ENCODE measurements at regions not wholly inside any gene's neighbourhood (a gene's known extent, or its start where the extent isn't known, plus 50 kb on each side); places are given as distances from the start of the nearest gene placed in this dataset.
"Not testable (repeated sequence)": the region's sequence is repeated elsewhere in the genome, so short reads cannot be mapped to it uniquely, and the experiment has no call there.

DNA sequence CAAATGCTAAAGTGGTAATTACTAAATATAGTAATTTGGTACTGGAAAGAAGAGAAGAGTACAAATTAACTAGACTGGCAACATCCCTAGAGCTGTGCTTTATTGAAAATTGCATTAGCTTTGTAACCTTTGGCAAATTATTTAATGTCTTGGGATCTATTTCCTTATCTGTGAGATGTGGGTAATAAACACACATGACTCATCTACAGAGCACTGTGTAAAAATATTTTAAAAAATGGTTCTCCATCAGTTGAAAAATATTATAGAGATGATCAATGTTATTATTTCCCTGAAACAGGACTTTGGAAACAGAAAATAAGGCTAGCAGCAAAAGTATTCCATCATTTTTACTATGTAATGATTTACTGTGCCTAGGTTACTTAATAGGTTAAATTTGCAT is 1698.8 kb upstream of the CDH9 start:
- intact Hi-C loops (cut with micrococcal nuclease): no loop called here

- intact Hi-C loops (cut with micrococcal nuclease): no loop called here
These were observed 1696.0 kb upstream of the CDH9 start for GRCh38 chr5:28734396-28734795.

DNA sequence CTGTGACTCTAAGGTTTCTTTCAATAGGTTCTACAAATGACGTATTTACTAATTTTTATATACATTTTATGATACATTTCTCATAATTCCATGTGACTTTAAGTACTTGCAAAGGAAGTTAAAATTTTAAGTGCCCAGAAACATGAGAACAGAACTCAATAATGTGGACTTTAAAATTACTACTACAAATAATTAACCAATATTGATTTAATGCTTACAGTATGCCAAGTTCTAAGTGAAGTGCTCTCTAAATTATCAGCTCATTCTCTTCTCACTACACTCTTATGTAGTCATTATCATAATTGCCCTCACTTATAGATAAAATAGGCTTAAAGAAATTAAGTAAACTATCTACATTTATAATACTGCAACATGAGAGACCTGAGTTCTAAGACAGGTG is 1690.7 kb upstream of the CDH9 start:
- intact Hi-C loops (cut with micrococcal nuclease): no loop called here

GRCh38 chr5:28726815-28727214 is 1688.4 kb upstream of the CDH9 start:
- intact Hi-C loops (cut with micrococcal nuclease): no loop called here

DNA sequence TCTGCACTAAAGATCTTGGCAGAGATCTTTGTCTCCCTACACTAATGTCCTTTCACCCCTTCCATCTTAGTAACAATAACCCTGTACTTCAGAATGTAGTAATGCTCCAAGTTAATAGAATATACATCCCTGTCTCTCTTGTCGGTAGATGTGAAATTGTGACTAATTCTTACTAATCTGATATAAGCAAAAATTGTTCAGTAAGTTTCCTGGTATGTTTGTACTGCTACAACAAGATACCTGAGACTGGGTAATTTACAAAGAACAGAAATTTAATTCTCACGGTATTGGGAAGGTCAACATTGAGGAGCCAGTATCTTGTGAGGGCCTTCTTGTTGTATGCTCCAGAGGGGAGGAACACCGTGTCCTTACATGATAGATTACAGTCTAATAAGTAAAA is 1686.6 kb upstream of the CDH9 start:
- intact Hi-C loops (cut with micrococcal nuclease): no loop called here

DNA sequence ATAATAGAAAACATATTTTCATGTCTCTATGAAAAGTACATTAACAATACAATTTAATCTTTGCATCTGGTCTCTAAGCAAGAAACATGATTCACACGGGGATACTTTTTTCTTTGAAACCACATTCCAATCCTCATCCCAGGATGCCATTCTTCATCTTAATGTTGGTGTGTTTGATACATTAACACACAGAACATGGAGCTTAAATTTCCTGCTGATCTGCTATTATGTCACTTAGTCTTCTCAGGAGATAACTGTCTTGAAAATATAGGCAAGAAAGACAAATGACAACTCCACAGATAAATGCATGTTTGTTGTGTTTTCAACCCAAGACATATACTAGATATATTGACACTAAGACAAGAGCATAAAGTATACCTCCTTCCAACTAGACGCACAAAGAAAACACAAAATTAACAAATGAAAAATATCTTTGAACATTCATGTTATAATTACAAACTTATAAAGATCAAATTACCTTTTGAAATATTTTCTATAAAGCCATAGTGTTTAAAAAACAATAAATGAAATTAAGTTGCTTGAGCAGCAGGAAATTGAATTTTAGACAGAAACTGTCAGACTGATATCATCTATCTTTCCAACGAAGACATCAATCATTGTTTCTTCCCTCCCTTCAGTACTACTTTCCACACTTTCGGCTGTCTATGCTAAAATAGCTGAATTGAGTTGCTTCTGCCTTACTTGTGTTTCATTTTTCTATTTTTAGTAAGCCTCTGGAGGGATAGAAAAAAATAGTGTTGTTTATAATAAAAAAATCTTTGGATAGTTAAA is 1676.7 kb upstream of the CDH9 start:
- intact Hi-C loops (cut with micrococcal nuclease): no loop called here

- intact Hi-C loops (cut with micrococcal nuclease): no loop called here
These were observed 1672.0 kb upstream of the CDH9 start for GRCh38 chr5:28710360-28710759.

DNA sequence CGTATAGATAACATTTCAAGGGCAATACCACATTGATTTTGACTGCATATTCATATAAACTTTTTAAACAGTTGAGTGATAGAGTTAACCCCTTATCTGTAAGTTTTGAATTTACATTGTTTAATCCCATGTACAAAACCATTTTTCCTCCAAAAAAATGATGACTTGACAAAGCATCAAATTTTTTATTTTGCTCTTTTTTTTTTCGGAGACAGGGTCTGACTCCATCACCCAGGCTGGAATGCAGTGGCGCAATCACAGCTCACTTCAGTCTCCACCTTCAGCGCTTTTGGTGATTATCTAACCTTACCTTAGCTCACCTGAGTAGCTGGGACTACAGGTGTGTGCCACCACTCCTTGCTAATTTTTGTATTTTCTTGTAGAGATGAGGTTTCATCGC is 1670.1 kb upstream of the CDH9 start:
- intact Hi-C loops (cut with micrococcal nuclease): no loop called here

DNA sequence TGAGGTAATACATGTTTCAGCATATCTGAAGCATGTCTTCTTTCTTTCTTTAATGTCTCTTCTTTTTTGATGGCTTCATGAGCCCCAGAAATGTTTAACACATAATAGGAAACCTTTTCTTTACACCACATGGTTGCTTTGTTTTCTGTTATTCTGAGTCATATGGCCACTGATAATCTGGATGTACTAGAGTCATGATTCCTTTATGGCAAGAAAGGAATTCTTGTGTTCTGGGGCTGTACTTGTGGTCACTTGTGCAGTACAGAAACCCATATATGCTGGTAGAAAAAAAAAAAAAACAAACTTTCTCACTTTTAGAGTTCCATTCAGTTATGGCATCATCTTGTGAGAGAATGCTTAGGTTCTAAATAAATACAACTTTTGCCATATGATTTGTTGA is 1669.3 kb upstream of the CDH9 start:
- intact Hi-C loops (cut with micrococcal nuclease): no loop called here

GRCh38 chr5:28703651-28704260 is 1665.4 kb upstream of the CDH9 start:
- intact Hi-C loops (cut with micrococcal nuclease): no loop called here

- intact Hi-C loops (cut with micrococcal nuclease): no loop called here
These were observed 1653.1 kb upstream of the CDH9 start for GRCh38 chr5:28691526-28691925.

- intact Hi-C loops (cut with micrococcal nuclease): no loop called here
These were observed 1647.4 kb upstream of the CDH9 start for GRCh38 chr5:28685794-28686193.

DNA sequence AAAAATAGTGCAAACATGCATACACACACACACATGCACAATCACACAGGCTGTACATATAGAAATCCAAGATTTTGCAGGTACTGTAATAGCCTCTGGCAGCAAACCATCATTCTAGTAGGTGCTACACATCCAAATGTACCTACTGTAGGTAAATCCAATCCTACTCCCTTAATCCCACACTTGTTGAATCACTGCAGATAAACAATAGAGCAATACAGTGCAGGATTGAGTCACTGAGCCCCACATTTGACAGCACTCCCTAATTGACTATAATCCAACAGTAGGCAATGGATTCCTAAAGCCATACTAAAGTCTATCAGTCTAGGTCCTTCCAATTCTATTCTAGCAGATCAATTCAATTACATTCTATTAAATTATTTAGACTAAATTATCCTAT is 1640.5 kb upstream of the CDH9 start:
- intact Hi-C loops (cut with micrococcal nuclease): no loop called here

DNA sequence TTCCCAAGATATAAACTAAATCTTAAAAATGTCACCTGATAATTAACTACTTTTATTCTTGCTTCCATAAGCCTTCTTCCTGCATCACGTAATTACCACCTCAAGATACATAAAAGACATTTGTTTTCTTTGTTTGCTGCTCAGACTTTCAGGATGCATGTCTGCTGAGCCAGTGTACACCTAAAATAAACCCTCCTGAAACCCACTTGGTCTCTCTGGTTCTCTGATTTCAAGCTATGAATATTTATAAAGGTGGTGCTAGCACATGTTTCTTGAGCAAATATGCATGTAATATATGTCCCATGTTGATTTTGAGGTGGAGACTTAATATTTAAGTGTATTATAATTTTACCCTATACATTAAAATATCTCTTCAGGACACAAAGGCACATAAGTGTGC is 1627.7 kb upstream of the CDH9 start:
- intact Hi-C loops (cut with micrococcal nuclease): no loop called here

- intact Hi-C loops (cut with micrococcal nuclease): no loop called here
These were observed 1609.7 kb upstream of the CDH9 start for GRCh38 chr5:28648108-28648507.

- intact Hi-C loops (cut with micrococcal nuclease): no loop called here
These were observed 1594.2 kb upstream of the CDH9 start for GRCh38 chr5:28632607-28633006.

- intact Hi-C loops (cut with micrococcal nuclease): no loop called here
These were observed 1565.5 kb upstream of the CDH9 start for GRCh38 chr5:28603869-28604268.

- intact Hi-C loops (cut with micrococcal nuclease): no loop called here
These were observed 1564.0 kb upstream of the CDH9 start for GRCh38 chr5:28602429-28602828.

DNA sequence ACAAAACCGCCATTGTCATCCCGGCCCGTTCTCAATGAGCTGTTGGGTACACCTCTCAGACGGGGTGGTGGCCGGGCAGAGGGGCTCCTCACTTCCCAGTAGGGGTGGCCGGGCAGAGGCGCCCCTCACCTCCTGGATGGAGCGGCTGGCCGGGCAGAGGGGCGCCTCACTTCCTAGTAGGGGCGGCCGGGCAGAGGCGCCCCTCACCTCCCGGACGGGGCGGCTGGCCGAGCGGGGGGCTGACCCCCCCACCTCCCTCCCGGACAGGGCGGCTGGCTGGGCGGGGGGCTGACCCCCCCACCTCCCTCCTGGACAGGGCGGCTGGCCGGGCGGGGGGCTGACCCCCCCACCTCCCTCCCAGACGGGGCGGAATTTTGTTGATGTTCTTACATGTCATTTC is 1558.3 kb upstream of the CDH9 start:
- intact Hi-C loops (cut with micrococcal nuclease): not testable (repeated sequence)

- intact Hi-C loops (cut with micrococcal nuclease): no loop called here
These were observed 1542.2 kb upstream of the CDH9 start for GRCh38 chr5:28580616-28581015.

GRCh38 chr5:28576022-28576421 is 1537.6 kb upstream of the CDH9 start:
- intact Hi-C loops (cut with micrococcal nuclease): no loop called here

- intact Hi-C loops (cut with micrococcal nuclease): no loop called here
These were observed 1537.0 kb upstream of the CDH9 start for GRCh38 chr5:28575368-28575767.

- intact Hi-C loops (cut with micrococcal nuclease): no loop called here
These were observed 1536.2 kb upstream of the CDH9 start for GRCh38 chr5:28574606-28575005.

Measured in T-helper 1 cell treated with Interleukin-12 subunit alpha and Interleukin-12 subunit beta and Interleukin-4 antibody, amounts not matched to agents 30 ng/mL and 1 ng/mL, for 36 hours (primary cell).